ENCODE measurements at regions not wholly inside any gene's neighbourhood (a gene's known extent, or its start where the extent isn't known, plus 50 kb on each side); places are given as distances from the start of the nearest gene placed in this dataset.

- H3K36me3 ChIP-seq (ENCODE audit: control insufficient read depth in 2 of 4, insufficient read depth in 4 of 4, low read length in 3 of 4), result no peaks in the 10 kb centered on the region
- H2AFZ ChIP-seq (ENCODE audit: low read length), result no peak overlapping the region
- H4K20me1 ChIP-seq (replicated peaks in 1 of 2; ENCODE audit: control insufficient read depth in 1 of 2, insufficient read depth in 2 of 2, low read length in 2 of 2), result no peaks in the 10 kb centered on the region
- H3K4me1 ChIP-seq (replicated peaks in 1 of 4; ENCODE audit: control insufficient read depth in 3 of 4, insufficient read depth in 4 of 4, low read length in 3 of 4), result peaks cover 0 to 4% (median 0%) of the 10 kb centered on the region in 4 experiments; a peak in 2 of 7 replicates
- no peak overlapping the region for H3K18ac ChIP-seq (ENCODE audit: extremely low read depth, low read length)
- no peak overlapping the region for H2BK120ac ChIP-seq (replicated peaks; ENCODE audit: low read depth, low read length)
- no peak overlapping the region for H4K8ac ChIP-seq (ENCODE audit: extremely low read depth, insufficient read depth, low read length)
- H2BK5ac ChIP-seq (ENCODE audit: low read depth, low read length), result no peak overlapping the region
- no peak overlapping the region for H2BK20ac ChIP-seq (ENCODE audit: low read length)
- H3K4me2 ChIP-seq (ENCODE audit: insufficient read depth in 1 of 2, low read depth in 2 of 2, low read length in 2 of 2), result no peak overlapping the region
- H3K14ac ChIP-seq (ENCODE audit: insufficient read length), result no peak overlapping the region
- no peak overlapping the region for H4K5ac ChIP-seq (ENCODE audit: insufficient read length, low read depth, low read length)
- H3K56ac ChIP-seq (replicated peaks; ENCODE audit: insufficient read length, low read depth, low read length), result no peak overlapping the region
- no peaks in the 10 kb centered on the region for H3K79me1 ChIP-seq (ENCODE audit: low read depth, low read length)
- no peak overlapping the region for H2AK5ac ChIP-seq (ENCODE audit: low read depth, low read length)
- H3K23ac ChIP-seq (ENCODE audit: insufficient read length), result no peak overlapping the region
- CTCF ChIA-PET (ENCODE audit: partially characterized antibody), result interaction anchor here (1.2 kb wide), 1 partner anchor 190 kb away, joined by 4 read pairs; no protein-coding TSS in a partner anchor
- H3K79me2 ChIP-seq (ENCODE audit: control insufficient read depth in 1 of 2, insufficient read depth in 2 of 2, low read length in 2 of 2), result no peaks in the 10 kb centered on the region
- DNase-seq (ENCODE audit: low read depth in 1 of 2, low spot score in 2 of 2) (no peak), FAIRE-seq (no peak)
- 90% methylated on average over 1 of the region's 1 CpG; no CpG with 5 or more reads in 1 of the 2 experiments for WGBS, 2 experiments (ENCODE audit: extremely low coverage in 1 of 2, insufficient coverage in 1 of 2, insufficient read length in 1 of 2, insufficient replicate concordance in 2 of 2, low coverage in 1 of 2, low lambda C conversion rate in 2 of 2, missing lambda C conversion rate in 1 of 2)
- no peak overlapping the region for H2BK12ac ChIP-seq (ENCODE audit: low read depth, low read length)
- no peak overlapping the region for H4K91ac ChIP-seq (replicated peaks; ENCODE audit: insufficient read length, low read length)
- H3K4me3 ChIP-seq (ENCODE audit: extremely low read depth in 1 of 4, insufficient read depth in 2 of 4, low read depth in 3 of 4, low read length in 4 of 4), result no peak overlapping the region
- H3K27ac ChIP-seq (ENCODE audit: low read depth, low read length), result no peak overlapping the region
- H3K4ac ChIP-seq (replicated peaks; ENCODE audit: insufficient read length, low read depth, low read length), result no peak overlapping the region
- POLR2A ChIA-PET (ENCODE audit: partially characterized antibody), result interaction anchor here (0.7 kb wide), 1 partner anchor 150 kb away, joined by 3 read pairs; no protein-coding TSS in a partner anchor
- H2BK15ac ChIP-seq (ENCODE audit: low read length), result no peak overlapping the region
- H3K27me3 ChIP-seq (replicated peaks in 1 of 4; ENCODE audit: control insufficient read depth in 3 of 4, extremely low read depth in 1 of 4, insufficient read depth in 3 of 4, low read length in 3 of 4), result no peaks in the 10 kb centered on the region
- H3K23me2 ChIP-seq (ENCODE audit: low read depth, low read length), result no peaks in the 10 kb centered on the region
- H3K9me3 ChIP-seq (ENCODE audit: insufficient read depth in 2 of 2, low read depth in 1 of 2, low read length in 1 of 2), result no peaks in the 10 kb centered on the region
- no peak overlapping the region for H3K9ac ChIP-seq (replicated peaks in 1 of 4; ENCODE audit: extremely low read depth in 1 of 4, low read depth in 3 of 4, low read length in 3 of 4)
- TF ChIP-seq MAFK (IDR thresholded peaks at IDR 0.05; ENCODE audit: low read depth, low read length), result no peak
- TF ChIP-seq POU5F1 (IDR thresholded peaks at IDR 0.05; ENCODE audit: low read depth, low read length), result no peak
- no peak for TF ChIP-seq CTCF (IDR thresholded peaks at IDR 0.05; ENCODE audit: control extremely low read depth in 1 of 3, insufficient read depth in 1 of 3, low read depth in 1 of 3, low read length in 3 of 3)
- no peak for TF ChIP-seq HDAC6 (IDR thresholded peaks at IDR 0.05; ENCODE audit: low read depth, low read length)
- no peak for TF ChIP-seq CBX5 (IDR thresholded peaks at IDR 0.05; ENCODE audit: low read depth, low read length)
- TF ChIP-seq JUN (IDR thresholded peaks at IDR 0.05; ENCODE audit: low read depth, low read length), result no peak
- no peak for TF ChIP-seq ASH2L (IDR thresholded peaks at IDR 0.05; ENCODE audit: low read length)
- TF ChIP-seq KDM4A (IDR thresholded peaks at IDR 0.05; ENCODE audit: low read depth, low read length, severe bottlenecking), result no peak
- TF ChIP-seq SUZ12 (IDR thresholded peaks at IDR 0.05; ENCODE audit: low read length), result no peak
- TF ChIP-seq EGR1 (IDR thresholded peaks at IDR 0.05; ENCODE audit: borderline replicate concordance, low read depth, low read length), result no peak
- TF ChIP-seq SAP30 (IDR thresholded peaks at IDR 0.05; ENCODE audit: insufficient read depth, insufficient replicate concordance, low read length), result no peak
- no peak for TF ChIP-seq HDAC2 (IDR thresholded peaks at IDR 0.05; ENCODE audit: borderline replicate concordance in 1 of 2, low read depth in 2 of 2, low read length in 2 of 2)
Measured at GRCh38 chr6:98578016-98578415, 256.4 kb upstream of the POU3F2 start.
